ENCODE measurements at regions not wholly inside any gene's neighbourhood (a gene's known extent, or its start where the extent isn't known, plus 50 kb on each side); places are given as distances from the start of the nearest gene placed in this dataset.

DNA sequence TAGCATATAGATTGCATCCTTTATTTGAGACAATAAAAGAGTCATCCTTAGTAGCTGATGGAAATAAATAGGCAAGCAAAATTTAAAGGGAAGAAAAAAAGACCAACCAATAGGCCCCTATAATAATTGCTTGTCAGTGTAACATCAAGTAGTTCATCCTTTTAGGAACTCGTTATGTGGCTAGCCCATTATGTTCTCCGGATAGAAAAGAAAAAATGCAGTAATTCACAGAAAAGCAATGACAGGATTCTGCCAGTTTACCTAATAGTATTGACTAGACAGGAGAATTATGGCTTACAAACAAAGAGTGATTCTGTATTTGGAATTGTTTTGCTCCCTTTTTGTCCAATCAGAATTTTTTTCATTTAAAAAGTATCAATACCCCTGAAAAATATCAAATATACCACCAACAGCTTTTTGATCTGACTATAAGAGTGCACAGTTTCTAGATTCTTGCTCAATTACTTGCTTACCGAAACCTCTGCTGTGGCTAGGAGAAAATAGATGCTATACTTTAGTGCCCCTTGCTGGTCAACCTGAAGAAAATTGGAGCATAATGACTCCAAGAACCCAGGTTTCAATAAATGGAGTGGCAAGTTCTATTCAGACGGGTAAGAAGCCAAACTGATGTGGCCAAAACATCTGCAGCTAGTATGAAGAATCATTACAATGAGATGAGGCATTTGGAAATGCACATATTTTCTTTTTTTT is 91.5 kb upstream of the SASH1 start:
- TF ChIP-seq, protein P1, sequence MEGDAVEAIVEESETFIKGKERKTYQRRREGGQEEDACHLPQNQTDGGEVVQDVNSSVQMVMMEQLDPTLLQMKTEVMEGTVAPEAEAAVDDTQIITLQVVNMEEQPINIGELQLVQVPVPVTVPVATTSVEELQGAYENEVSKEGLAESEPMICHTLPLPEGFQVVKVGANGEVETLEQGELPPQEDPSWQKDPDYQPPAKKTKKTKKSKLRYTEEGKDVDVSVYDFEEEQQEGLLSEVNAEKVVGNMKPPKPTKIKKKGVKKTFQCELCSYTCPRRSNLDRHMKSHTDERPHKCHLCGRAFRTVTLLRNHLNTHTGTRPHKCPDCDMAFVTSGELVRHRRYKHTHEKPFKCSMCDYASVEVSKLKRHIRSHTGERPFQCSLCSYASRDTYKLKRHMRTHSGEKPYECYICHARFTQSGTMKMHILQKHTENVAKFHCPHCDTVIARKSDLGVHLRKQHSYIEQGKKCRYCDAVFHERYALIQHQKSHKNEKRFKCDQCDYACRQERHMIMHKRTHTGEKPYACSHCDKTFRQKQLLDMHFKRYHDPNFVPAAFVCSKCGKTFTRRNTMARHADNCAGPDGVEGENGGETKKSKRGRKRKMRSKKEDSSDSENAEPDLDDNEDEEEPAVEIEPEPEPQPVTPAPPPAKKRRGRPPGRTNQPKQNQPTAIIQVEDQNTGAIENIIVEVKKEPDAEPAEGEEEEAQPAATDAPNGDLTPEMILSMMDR (IDR thresholded peaks at IDR 0.05; ENCODE audit: insufficient read depth, low read depth, low read length): peak; percentile 34
- TF ChIP-seq EZH2 (IDR thresholded peaks at IDR 0.05; ENCODE audit: insufficient read depth, low read length): no peak

Measured in astrocyte (in vitro differentiated cells and primary cell).